Lower leg skin (tissue), 4 donors: ENCODE measurements at regions not wholly inside any gene's neighbourhood (a gene's known extent, or its start where the extent isn't known, plus 50 kb on each side); places are given as distances from the start of the nearest gene placed in this dataset.

Experiments
- DNase-seq, 2 donors: peaks; one replicate each; pipeline ENCODE4 v3.0.0-alpha.2; 2019; ENCODE audit warnings: low spot score in 2 of 2
- H3K4me3 ChIP-seq: fragments of 200-600 bp; sonication (generic); 2 replicates; pipeline ENCODE4 v1.5.1; 2017; ENCODE audit warnings: mild to moderate bottlenecking, low read depth; ENCODE audit not compliant: poor library complexity, severe bottlenecking
- CTCF ChIP-seq, 3 donors: fragments of 450-650 bp; IDR thresholded peaks; one replicate each; pipeline ENCODE4 v1.5.1; 2016; ENCODE audit warnings: antibody characterized with exemption in 3 of 3, mild to moderate bottlenecking in 3 of 3, moderate library complexity in 2 of 3
- POLR2A ChIP-seq, 2 donors: fragments of 450-650 bp; IDR thresholded peaks; one replicate each; pipeline ENCODE4 v1.6.1; 2016 to 2017; ENCODE audit warnings: antibody characterized with exemption in 2 of 2, mild to moderate bottlenecking in 1 of 2, moderate library complexity in 1 of 2
- WGBS, 2 donors: methylation state at CpG; one replicate each; pipeline ENCODE4 v1.1.5; 2018; 5-methylcytosine and 5-hydroxymethylcytosine counted together
- intact Hi-C: fragments of 100-400 bp; cut with DNase I; formaldehyde crosslinking; loops from one replicate; pipeline ENCODE4 v1.15.0; 2023; ENCODE audit warnings: low total_unique reads

- H3K4me3 ChIP-seq = no peak overlapping the region
- no peak for DNase-seq
- intact Hi-C loops = loop anchor here (10.0 kb wide), 1 partner anchor 52 kb away; no protein-coding TSS in a partner anchor
- TF ChIP-seq CTCF (IDR thresholded peaks at IDR 0.05) (no peak), POLR2A (IDR thresholded peaks at IDR 0.05) (no peak)
- 55 to 60% methylated on average over 9 of the region's 9 CpGs for WGBS, 2 donors
These were observed 78.1 kb downstream of the LSM3 start for GRCh38 chr3:14256561-14257342.

GRCh38 chr3:14258906-14259904 lies 80.6 kb downstream of the LSM3 start:
- 86% methylated on average over 9 to 11 of the region's 12 CpGs for WGBS, 2 donors
- H3K4me3 ChIP-seq = no peak overlapping the region
- intact Hi-C loops = loop anchor here (10.0 kb wide), 1 partner anchor 54 kb away; no protein-coding TSS in a partner anchor
- no peak for DNase-seq
- TF ChIP-seq CTCF (IDR thresholded peaks at IDR 0.05) (no peak), POLR2A (IDR thresholded peaks at IDR 0.05) (no peak)

- intact Hi-C loops = loop anchor here (5.0 kb wide), 1 partner anchor 207 kb away; no protein-coding TSS in a partner anchor
- WGBS, 2 donors = 81 to 89% methylated on average over 7 of the region's 7 CpGs
- TF ChIP-seq POLR2A (IDR thresholded peaks at IDR 0.05) (no peak), CTCF (IDR thresholded peaks at IDR 0.05) (no peak)
These were observed 81.8 kb downstream of the LSM3 start for GRCh38 chr3:14260463-14260862.

GRCh38 chr3:14261229-14261628 lies 82.6 kb downstream of the LSM3 start:
- 15 to 24% methylated on average over 8 of the region's 8 CpGs for WGBS, 2 donors
- H3K4me3 ChIP-seq = no peak overlapping the region
- peak; percentile 83 to 97 for DNase-seq
- no peak for TF ChIP-seq POLR2A (IDR thresholded peaks at IDR 0.05)
- TF ChIP-seq CTCF (IDR thresholded peaks at IDR 0.05) = peak in 1 of 3 donors; percentile 80
- intact Hi-C loops = loop anchor here (5.0 kb wide), 1 partner anchor 206 kb away; no protein-coding TSS in a partner anchor

More at GRCh38 chr3:14260463-14260862, 81.8 kb downstream of the LSM3 start:
- DNase-seq = no peak
- H3K4me3 ChIP-seq = no peak overlapping the region

- H3K4me3 ChIP-seq = no peak overlapping the region
- WGBS, 2 donors = 82 to 93% methylated on average over 1 of the region's 1 CpG
- TF ChIP-seq POLR2A (IDR thresholded peaks at IDR 0.05) = no peak
- no peak for TF ChIP-seq CTCF (IDR thresholded peaks at IDR 0.05)
- no peak for DNase-seq
- intact Hi-C loops = loop anchor here (5.0 kb wide), 1 partner anchor 205 kb away; no protein-coding TSS in a partner anchor
These were observed 83.6 kb downstream of the LSM3 start for GRCh38 chr3:14262212-14262611.
